GDM1 (cell line): ENCODE measurements at regions not wholly inside any gene's neighbourhood (a gene's known extent, or its start where the extent isn't known, plus 50 kb on each side); places are given as distances from the start of the nearest gene placed in this dataset.
"Not testable (repeated sequence)": the region's sequence is repeated elsewhere in the genome, so short reads cannot be mapped to it uniquely, and the experiment has no call there.

ENCODE experiments used
- DNase-seq: peaks from one replicate; lab custom pipeline; 2025; lab: John Stamatoyannopoulos, UW

DNA sequence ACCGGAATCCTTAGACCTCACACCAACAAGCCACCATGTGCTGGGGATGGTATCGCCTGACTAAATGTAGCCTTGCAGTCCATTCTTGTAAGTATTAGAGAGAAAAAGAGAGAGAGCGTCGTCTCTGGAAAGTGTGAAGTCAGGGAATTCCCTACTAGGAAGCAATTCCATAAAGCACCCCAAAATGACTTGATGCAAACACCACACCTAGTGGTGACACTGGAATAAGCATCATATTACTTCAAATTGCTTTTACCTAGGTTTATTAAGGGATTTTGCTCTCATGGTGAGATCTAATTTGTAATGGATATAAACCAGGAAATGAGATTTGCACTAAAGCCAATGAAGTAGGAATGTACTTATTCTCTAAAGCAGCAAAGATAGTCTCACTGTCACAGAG lies 111.4 kb upstream of the METTL9 start:
- DNase-seq = not testable (repeated sequence)

DNA sequence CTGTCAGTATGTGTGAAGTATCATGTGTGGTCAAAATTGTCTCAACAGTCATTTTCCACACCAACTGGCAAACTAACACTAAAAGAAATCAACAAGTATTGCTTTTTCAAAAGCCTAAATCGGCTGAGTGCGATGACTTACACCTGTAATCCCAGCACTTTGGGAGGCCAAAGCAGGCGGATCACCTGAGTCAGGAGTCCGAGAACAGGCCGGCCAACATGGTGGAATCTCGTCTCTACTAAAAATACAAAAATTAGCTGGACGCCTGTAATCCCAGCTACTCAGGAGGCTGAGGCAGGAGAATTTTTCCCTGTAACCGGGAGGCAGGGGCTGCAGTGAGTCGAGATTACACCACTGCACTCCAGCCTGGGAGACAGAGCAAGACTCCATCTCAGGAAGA lies 100.3 kb upstream of the METTL9 start:
- DNase-seq = not testable (repeated sequence)

DNA sequence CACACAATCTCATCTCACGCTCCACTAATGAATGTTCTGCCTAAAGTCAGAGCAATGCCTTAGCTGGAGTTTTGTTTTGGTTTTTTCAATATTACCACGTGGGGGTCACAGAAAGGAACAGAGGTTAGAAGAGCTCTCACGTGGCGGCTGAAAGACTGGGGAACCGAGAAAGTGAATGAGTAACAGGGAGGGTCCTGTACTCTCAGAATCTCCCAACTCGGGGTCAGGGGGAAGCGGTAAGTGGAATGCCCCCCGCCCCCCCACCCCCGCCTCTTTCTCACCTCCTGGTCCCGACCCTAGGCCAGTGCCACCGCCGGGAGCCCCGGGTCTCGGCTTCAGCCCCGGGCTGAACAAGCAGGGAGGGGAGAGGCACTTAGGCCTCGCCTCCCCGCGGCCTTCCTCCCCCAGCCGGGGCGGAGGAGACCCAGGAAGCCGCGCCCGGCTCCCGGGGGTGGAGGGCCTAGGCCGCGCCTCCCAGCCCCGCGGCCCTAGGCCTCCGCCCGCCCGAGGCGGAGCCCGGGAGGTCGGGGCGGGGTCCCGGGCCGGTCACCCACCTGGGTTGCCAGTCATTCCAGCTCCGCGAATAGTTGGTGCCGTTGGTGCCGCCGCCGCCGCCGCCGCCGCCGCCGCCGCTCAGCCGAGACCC lies 98.0 kb upstream of the METTL9 start:
- DNase-seq = not testable (repeated sequence)

DNA sequence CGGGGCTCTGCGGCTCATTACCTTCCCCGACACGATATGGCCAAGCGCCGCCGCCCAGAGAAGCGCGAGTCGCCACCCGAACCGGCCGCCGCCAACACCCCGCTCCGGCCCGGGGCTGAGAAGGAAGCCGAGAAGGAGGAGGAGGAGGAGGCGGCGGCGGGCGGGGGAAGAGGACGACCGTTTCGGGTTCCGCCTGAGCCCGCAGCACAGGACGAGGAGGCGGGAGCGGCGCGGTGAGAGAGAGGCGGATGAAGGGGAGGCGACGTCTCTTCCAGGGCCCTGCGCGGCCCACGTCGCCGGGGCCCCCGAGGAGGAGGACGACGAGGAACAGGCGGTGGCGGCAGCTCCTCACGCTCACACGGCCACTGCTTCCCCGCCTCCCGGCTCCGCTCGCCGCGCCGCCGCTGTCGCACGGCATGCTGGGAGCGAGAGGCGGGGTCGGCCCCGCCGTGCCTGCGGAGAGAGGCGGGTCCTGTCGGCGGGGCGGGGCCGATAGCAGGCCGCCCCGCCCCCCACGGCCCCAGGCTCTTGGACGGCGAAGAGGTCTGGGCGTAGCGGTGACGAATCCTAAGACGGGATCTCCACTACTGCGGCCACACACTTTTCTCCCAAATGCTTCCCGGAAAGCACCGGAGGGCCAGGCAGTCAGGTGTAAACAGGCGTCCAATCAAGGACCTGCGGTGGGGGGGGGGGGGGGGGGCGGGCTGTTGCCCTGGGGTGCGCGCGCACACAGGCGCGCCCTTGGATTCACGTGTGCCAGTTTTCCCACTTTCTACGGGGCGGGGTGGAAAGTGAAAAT lies 97.3 kb upstream of the METTL9 start:
- peak; percentile 91 for DNase-seq

DNA sequence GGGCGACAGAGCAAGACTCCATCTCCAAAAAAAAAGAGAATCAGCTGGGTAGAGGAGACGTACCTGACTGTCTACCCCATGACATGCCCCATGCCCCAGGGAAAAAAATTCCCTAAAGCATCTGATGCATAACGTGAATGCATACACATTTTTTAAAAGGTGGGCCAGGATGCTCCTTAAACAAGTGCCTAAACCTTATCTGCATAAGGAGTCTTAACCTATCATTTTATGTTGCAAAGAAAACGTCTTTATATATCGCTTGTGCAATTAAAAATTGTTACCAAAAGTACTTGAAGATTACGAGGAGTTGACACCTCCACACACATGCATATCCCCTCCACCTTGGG lies 95.8 kb upstream of the METTL9 start:
- not testable (repeated sequence) for DNase-seq

DNA sequence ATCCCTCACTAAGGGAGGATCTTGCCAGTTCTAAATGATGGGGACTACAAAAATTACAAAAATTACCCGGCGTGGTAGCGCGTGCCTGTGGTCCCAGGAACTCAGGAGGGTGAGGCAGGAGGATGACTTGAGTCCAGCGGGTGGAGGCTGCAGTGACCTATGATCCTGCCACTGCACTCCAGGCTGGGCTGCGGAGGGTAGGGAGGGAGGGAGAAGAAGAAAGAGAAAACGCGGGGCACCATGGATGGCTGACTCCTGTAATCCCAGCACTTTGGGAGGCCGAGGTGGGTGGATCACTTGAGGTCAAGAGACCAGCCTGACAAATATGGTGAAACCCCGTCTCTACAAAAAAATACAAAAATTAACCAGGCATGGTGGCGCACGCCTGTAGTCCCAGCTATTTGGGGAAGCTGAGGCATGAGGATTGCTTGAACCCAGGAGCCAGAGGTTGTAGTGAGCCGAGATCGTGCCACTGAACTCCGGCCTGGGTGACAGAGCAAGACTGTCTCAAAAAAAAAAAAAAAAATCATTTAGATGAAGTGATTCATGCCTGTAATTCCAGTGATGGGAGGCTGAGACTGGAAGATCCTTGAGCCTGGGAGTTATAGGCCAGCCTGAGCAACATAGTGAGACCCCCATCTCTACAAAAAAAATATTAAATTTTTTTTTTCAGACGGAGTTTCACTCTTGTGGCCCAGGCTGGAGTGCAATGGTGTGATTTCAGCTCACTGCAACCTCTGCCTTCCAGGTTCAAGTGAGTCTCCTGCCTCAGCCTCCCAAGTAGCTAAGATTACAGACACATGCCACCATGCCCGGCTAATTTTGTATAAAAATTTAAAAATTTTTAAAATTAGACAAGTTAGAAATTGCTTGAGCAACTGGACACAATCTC lies 95.2 kb upstream of the METTL9 start:
- DNase-seq = not testable (repeated sequence)

DNA sequence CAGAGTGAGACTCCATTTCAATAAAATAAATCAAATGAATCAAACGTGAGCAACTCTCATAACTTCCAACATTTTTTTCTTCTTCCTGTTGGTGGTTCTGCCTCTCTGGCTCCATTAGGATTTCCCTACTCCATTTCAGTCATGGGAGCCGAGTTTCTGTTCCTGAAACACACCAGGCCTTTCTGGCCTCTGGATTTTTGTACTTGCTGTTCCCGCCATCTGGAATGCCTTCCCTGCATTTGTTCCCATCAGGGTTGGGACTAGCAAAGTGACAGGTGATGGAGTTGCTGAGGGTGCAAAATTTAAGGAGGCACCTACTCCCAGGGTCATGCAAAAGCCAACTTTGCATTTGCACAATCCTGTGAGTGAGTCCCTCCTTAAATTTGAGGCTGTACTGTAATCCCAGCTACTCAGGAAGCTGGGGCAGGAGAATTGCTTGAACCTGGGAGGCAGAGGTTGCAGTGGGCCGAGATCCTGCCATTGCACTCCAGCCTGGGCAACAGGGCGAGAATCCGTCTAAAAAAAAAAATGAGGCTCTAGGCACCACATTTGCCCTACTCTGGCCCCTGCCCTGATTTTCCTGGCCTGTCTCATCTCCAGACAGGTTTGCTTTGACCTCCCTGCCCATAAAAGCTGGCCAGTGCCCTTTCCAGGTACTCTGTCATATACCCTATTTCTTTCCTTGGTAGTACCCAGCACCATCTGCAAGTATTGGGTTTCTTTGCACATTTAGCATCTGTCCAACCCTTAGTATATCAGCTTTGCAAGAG lies 93.4 kb upstream of the METTL9 start:
- DNase-seq = not testable (repeated sequence)

DNA sequence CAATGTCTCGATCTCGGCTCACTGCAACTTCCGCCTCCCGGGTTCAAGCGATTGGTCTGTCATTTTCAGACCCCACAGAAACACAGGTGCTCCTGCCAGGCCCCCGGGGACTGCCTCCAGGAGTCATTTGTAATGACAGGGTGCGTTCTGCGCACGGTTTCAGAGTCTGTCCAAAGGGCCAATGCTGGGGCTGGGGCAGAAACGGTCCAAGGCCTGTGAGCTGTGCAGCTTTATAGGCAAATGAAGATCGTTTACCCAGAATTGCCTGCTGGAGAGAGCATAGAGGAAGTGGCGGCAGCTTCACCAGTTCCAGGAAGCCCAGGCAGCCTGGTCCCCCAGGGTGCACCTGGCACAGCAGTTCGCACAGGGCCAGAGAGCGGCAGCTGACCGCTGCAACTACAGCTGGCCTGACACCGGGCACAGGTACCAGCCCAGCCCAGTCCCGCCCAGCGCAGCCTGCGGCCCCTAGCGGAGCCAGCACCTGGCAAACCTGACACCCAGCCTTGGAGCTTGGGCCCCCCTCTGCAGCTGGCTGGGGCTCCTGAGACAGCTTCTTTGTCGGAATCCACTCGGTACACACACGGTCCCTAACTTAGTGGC lies 92.4 kb upstream of the METTL9 start:
- DNase-seq = peak; percentile 50

DNA sequence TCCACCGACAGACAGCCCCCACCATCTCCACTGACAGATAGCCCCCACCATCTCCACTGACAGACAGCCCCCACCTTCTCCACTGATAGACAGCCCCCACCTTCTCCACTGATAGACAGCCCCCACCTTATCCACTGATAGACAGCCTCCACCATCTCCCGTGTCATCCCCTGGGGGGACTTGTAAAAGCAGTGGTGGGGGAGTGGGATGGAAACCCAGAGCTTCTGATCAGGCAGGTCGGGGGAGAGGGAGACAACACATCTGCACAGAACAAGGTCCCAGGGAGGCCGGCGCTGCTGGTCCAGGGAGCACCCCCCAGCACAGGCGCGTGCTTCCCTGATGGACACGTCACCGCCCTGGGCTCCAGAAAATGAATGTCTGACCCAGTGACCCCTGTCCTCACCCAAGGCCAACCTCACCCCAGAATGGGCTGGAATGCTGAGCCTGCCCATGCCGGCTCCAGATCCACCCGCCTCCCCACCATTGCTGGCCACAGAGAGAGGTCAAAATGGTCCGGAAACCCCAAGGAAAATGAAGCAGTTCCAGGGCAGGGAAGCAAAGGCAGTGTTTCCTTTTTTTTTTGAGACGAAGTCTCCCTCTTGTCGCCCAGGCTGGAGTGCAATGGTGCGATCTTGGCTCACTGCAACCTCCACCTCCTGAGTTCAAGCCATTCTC lies 91.6 kb upstream of the METTL9 start:
- not testable (repeated sequence) for DNase-seq

DNA sequence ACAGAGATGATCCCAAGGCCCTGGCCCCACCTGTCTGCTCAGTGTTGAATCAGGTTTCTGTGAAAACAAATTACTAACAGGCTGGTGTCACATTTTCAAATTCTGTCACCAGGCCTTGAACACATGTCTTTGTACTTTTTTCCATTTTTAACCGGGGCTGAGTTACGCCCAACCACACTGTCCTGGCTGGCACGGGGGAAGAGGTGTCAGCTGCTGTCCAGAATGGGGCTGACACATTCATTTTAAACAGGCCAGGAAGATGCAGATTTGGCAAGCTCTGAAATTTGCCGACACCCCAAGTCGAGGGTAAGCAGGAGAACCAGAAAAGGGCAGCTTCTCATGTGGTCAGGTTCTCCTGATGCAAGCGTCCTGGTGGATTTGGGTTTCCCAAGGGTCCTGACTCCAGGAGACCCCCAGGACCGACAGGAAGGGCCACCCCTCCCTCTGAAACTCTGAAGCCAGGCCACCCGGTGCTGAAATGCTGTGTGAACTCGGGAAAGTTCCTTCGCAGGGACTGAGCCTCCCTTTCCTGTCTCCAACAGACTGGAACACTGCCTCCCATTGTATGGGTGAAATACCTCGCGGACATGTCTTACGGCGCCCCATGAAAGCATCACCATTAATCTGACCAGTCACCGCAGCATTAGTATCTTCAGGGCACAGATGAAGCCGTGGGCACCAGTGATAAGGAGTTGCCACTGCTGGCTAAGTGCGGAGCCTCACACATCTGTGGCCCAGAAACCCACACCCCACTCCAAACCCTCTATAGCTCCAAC lies 90.5 kb upstream of the METTL9 start:
- DNase-seq = not testable (repeated sequence)

DNA sequence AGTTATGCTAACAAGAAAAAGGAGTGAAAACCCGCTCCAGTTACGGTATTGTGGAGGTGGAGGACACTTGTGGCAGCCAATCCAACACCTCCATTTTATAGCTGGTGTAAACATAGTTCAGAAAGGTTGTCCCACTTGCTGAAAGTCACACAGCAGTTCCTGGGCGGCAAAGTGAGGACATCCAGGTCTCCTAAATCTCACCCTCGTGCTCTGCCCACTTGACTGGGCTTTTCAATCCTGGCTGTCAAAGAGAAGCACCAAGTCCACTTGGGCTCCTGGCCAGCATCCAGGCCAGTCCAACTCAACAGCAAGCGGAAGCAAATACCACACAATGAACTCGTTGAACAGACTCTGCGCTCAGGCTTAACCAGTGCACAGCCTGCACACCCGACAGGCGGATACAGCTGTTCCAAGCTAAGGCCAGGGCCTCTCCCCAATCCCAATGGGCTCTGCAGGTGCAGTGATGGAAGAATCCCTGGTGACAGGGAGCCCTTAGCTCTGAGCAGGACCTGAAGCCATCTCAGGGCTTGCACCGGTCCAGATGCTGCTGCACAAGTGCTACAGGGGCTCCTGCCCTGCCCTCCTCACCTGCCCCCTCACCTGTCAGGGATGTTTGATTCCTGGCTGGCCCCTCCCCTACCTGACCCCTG lies 89.8 kb upstream of the METTL9 start:
- DNase-seq = not testable (repeated sequence)

DNA sequence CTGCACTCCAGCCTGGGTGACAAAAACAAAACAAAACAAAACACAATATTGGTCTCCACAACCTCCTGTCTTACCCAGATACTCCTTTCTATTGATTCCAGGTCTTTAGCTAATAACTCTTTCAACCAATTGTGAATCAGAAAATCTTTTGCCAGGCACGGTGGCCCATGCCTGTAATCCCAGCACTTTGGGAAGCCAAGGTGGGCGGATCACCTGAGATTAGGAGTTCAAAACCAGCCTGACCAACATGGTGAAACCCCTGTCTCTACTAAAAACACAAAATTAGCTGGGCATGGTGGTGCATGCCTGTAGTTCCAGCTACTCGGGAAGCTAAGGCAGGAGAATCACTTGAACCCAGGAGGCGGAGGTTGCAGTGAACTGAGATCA lies 88.5 kb upstream of the METTL9 start:
- DNase-seq = not testable (repeated sequence)

DNA sequence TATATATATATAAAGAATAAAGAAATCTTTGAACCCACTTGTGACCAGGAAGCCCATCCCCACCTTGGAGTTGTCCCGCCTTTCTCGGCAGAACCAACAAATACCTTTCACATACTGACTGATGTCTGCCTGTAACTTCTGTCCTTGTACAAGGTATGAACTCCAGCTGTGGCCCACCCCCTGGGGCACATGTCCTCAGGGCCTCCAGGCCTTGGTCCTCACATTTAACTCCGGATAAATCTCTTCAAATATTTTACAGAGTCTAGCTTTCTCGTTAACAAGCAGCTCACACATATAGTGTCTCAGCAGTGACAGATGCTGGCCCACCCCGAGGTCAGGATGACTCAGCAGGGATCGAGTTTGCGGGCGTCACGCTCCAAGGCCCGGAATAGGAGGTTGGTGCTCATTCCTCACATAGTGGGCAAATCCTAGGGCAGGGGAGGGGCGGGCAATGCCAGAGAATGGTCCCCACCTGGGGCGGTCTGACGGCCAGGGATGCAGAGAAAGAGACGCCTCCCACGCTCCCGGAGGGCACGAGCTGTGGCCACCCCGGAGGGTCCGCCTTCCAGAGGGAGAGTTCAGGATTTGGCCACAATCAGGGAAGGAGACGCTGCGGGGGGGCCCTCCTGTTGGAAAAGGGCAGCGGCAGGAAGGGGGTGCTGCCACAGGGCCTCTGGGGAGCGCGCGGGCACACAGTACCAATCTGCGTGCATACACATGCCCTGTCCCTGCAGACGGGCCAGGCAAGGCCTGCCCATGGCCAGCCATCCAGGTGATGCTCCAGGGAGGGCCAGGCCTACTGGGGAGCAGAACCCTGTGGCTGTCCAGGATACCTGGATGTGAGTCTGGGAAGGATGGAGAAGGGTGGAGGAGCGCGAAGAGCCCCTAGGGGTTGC lies 87.8 kb upstream of the METTL9 start:
- DNase-seq = not testable (repeated sequence)

DNA sequence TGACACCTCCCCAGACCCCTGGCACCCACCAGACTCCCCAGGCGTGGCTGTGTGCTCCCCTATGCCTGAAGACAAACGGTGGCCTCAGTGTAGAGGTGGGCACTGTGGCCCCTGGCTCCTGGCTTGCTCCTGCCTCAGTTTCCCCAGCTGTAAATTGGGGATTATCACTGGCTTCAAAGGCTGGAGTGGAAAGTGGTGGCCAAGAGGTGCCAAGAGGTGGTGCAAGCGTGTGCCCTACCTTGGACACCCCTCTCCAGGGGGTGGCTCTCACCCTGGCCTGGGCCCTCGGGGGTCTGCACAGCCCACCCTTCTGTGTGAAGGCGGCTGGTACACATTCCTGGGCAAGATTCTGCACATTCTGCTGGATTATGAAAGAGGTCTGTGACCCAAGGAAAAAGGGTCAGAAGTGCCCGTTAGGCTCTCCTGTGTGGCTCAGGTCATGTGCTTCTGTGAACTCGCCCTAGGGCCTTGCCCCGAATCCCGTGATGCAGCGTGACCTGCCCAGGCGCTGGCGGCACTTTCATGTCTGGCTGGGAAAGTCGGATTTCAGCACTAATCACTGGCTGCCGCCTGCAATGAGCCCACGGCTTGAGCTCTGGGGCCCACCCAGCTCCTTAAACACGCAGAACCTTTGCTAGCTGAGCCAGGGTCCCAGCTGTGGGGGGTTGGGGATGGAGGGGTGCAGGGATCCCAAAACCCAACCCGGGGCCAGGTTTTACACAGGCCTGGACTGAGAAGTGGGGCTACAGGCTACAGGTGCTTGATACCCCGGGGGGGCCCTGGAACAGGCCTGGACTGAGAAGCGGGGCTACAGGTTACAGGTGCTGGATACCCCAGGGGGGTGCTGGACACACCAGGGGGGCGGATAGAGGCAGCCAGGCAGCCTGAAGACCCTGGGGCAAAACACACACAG lies 86.8 kb upstream of the METTL9 start:
- not testable (repeated sequence) for DNase-seq

DNA sequence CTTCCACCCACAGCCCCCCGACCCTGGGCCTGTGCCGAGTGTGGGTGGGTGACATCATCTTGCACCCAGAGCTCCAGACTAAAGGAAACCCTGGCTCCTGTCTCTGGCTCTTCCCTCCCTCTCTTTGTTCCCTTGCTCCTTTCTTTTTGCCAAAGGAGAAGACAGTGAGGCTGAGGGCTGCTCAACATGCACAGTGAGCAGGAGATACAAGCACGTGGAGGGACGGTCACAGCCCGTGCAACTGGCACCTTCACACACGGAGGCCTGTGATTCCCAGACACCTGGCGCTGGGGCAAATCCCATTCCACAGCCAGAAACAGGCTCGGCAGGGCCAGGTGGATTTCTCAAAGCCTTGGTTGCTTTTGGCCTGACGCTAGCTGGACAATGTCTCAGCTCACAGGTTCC lies 86.0 kb upstream of the METTL9 start:
- DNase-seq = not testable (repeated sequence)

DNA sequence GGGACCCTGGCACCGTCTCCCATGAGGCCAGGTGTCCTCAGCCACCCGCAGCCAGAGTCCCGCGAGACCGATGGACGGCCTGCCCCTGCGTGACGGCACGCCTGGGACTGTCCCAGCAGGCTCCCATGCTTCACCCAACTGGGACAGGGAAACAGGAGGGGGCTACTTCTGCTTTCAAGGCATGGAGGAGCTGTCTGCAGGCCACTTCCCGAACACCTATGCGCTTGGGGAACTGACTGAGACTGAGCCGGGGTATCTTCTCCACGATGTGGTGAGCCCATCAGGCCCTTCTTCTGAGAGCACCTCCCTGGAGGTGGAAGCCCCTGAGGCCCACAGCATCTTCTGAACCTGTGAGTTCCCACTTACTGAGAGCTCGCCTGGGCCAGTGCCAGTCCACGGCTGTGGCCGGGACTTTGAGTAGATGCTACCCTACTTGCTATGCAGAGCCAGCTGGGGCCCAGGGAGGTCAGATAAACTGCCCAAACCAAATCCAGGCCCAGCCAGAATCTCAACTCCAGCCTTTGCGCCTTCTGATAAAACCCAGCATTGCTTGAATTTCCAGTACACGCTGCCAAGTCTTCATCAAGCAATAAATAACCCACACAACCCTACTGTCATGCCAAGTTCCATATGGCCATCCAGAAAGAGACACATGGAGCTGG lies 85.4 kb upstream of the METTL9 start:
- not testable (repeated sequence) for DNase-seq

DNA sequence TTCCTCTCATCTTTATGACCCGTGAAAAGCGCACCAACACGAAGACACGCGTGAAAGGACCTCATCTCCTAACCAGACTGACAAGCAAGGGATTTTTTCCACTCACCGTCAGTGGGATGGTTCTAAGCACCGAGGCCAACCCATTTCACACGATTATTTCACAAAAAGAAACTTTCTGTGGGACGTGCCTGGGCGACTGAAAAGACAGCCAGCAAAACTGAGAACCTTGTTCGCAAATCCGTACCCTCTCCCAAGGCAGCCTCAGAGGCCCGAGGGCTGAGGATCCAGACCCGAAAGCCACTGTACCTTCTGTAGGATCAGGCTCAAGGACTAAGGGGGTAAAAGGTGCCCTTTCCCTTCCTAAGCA lies 84.9 kb upstream of the METTL9 start:
- DNase-seq = not testable (repeated sequence)
